C4-2B (cell line): ENCODE measurements at regions not wholly inside any gene's neighbourhood (a gene's known extent, or its start where the extent isn't known, plus 50 kb on each side); places are given as distances from the start of the nearest gene placed in this dataset.

Experiments
- H3K27ac ChIP-seq: fragments of 450-650 bp; 2 replicates; pipeline ENCODE4 v1.5.1; 2017
- ZFX ChIP-seq: fragments of 450-650 bp; IDR thresholded peaks from 2 replicates; pipeline ENCODE4 v1.6.1; 2017
- TF ChIP-seq, protein P1 (sequence below): fragments of 450-650 bp; conservative IDR thresholded peaks from 2 replicates; pipeline ENCODE4 v1.5.1; 2017; ENCODE audit warnings: mild to moderate bottlenecking

- no peak for TF ChIP-seq ZFX
- TF ChIP-seq, protein P1, sequence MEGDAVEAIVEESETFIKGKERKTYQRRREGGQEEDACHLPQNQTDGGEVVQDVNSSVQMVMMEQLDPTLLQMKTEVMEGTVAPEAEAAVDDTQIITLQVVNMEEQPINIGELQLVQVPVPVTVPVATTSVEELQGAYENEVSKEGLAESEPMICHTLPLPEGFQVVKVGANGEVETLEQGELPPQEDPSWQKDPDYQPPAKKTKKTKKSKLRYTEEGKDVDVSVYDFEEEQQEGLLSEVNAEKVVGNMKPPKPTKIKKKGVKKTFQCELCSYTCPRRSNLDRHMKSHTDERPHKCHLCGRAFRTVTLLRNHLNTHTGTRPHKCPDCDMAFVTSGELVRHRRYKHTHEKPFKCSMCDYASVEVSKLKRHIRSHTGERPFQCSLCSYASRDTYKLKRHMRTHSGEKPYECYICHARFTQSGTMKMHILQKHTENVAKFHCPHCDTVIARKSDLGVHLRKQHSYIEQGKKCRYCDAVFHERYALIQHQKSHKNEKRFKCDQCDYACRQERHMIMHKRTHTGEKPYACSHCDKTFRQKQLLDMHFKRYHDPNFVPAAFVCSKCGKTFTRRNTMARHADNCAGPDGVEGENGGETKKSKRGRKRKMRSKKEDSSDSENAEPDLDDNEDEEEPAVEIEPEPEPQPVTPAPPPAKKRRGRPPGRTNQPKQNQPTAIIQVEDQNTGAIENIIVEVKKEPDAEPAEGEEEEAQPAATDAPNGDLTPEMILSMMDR, result no peak
- no peak overlapping the region for H3K27ac ChIP-seq
These were observed 55.2 kb upstream of the KCNMA1 start for GRCh38 chr10:77692782-77693181.

DNA sequence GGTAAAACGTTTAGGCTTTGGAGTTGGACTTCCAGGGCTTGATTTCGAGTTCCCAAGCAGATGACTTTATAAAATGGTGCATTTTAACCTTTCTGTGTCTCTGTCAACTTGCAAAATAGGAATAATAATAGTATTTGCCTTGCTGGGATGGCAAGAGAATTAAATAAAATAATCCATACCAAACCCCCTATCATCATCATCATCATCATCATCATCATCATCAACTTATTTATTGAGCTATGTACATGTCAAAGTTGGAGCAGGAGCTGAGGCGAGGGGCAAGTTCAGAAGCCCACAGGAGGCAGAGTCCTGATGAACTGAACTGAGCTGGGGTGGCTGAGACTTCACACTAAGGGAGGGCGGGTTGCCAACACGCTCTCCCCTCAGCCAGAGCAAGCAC lies 51.7 kb upstream of the KCNMA1 start:
- TF ChIP-seq, protein P1, result no peak
- TF ChIP-seq ZFX, result no peak
- no peak overlapping the region for H3K27ac ChIP-seq

DNA sequence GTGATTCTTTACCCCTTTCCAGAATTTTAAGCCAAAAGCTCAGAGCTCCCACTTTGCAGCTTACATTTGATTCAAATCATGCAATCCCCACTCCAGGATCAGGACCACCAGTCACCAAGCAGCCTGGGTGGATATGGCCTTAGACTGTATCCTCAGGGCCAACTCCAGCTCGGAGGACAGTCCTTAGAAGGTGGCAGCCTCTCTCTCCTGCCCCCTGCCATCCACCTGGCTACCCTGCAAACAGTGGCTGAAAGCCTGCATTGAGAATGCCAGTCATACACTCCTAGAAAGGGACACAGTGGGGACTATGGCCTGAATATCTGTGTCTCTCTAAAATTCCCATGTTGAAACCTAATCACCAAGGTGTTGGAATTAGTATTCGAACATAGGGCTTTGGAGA lies 50.0 kb upstream of the KCNMA1 start:
- TF ChIP-seq, protein P1, result no peak
- no peak for TF ChIP-seq ZFX
- H3K27ac ChIP-seq, result no peak overlapping the region
